ENCODE measurements at regions not wholly inside any gene's neighbourhood (a gene's known extent, or its start where the extent isn't known, plus 50 kb on each side); places are given as distances from the start of the nearest gene placed in this dataset.

GRCh38 chr4:45693746-45694145 lies 430.1 kb downstream of the GABRG1 start:
- Histone ChIP-seq H3K36me3 (no peaks in the 10 kb centered on the region), H3K27me3 (no peaks in the 10 kb centered on the region), H3K27ac (no peak overlapping the region), H3K4me3 (no peak overlapping the region), H3K9me3 (no peaks in the 10 kb centered on the region), H3K4me1 (no peaks in the 10 kb centered on the region)
- no peak for TF ChIP-seq POLR2A (IDR thresholded peaks at IDR 0.05)
- TF ChIP-seq, protein P1, sequence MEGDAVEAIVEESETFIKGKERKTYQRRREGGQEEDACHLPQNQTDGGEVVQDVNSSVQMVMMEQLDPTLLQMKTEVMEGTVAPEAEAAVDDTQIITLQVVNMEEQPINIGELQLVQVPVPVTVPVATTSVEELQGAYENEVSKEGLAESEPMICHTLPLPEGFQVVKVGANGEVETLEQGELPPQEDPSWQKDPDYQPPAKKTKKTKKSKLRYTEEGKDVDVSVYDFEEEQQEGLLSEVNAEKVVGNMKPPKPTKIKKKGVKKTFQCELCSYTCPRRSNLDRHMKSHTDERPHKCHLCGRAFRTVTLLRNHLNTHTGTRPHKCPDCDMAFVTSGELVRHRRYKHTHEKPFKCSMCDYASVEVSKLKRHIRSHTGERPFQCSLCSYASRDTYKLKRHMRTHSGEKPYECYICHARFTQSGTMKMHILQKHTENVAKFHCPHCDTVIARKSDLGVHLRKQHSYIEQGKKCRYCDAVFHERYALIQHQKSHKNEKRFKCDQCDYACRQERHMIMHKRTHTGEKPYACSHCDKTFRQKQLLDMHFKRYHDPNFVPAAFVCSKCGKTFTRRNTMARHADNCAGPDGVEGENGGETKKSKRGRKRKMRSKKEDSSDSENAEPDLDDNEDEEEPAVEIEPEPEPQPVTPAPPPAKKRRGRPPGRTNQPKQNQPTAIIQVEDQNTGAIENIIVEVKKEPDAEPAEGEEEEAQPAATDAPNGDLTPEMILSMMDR (IDR thresholded peaks at IDR 0.05): no peak
- DNase-seq: no peak

GRCh38 chr4:45692131-45692735 lies 431.6 kb downstream of the GABRG1 start:
- no peak overlapping the region for H3K27ac ChIP-seq
- no peak for DNase-seq
- no peaks in the 10 kb centered on the region for H3K36me3 ChIP-seq
- H3K9me3 ChIP-seq: no peaks in the 10 kb centered on the region
- H3K4me1 ChIP-seq: no peaks in the 10 kb centered on the region
- TF ChIP-seq POLR2A (IDR thresholded peaks at IDR 0.05): no peak
- TF ChIP-seq, protein P1 (IDR thresholded peaks at IDR 0.05): peak in 1 of 6 experiments; percentile 14
- H3K27me3 ChIP-seq: no peaks in the 10 kb centered on the region
- H3K4me3 ChIP-seq: no peak overlapping the region

DNA sequence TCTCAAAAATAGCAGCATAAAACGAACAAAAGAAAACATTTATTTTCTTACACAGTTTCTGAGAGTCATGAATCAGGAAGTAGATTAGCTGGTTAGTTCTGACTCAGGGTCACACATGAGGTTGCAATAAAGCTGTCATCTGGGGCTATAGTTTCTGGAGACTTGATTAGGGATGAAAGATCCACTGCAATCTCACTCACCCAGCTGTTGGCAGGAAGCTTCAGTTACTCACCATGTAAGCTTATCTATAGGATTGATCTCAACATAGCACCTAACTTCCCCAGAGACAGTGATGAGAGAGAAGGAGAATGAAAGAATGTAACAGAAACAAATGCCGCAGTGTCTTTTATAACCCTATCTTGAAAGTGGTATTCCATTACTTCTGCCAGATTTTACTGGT lies 435.5 kb downstream of the GABRG1 start:
- no peak overlapping the region for H3K4me3 ChIP-seq
- no peaks in the 10 kb centered on the region for H3K4me1 ChIP-seq
- H3K9me3 ChIP-seq: no peaks in the 10 kb centered on the region
- H3K27me3 ChIP-seq: no peaks in the 10 kb centered on the region
- DNase-seq: no peak
- no peak overlapping the region for H3K27ac ChIP-seq
- H3K36me3 ChIP-seq: no peaks in the 10 kb centered on the region
- TF ChIP-seq, protein P1 (IDR thresholded peaks at IDR 0.05): no peak
- no peak for TF ChIP-seq POLR2A (IDR thresholded peaks at IDR 0.05)

DNA sequence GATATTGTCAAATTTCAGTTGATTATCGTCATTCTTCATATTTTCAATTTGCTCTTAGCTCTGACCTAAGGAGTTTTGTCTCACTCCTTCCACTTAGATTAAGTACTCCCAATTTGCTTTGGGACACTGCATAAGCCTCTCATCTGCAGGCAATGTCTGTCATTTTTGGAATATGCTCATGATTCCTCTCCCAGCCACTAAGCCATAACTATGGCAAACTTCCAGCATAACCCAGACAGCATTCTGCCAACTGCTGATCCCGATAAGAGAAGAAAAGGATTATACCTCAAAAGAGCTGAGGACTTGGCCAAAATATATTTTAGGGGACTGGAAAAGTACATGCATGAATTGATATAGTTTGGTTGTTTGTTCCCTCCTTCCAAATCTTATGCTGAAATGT lies 444.4 kb downstream of the GABRG1 start:
- Histone ChIP-seq H3K36me3 (no peaks in the 10 kb centered on the region), H3K4me3 (no peak overlapping the region), H3K27me3 (no peaks in the 10 kb centered on the region), H3K9me3 (no peaks in the 10 kb centered on the region), H3K4me1 (no peaks in the 10 kb centered on the region), H3K27ac (no peak overlapping the region)
- TF ChIP-seq POLR2A (IDR thresholded peaks at IDR 0.05): no peak
- TF ChIP-seq, protein P1 (IDR thresholded peaks at IDR 0.05): no peak
- no peak for DNase-seq

- no peak for DNase-seq
- TF ChIP-seq, protein P1 (IDR thresholded peaks at IDR 0.05): no peak
- H3K36me3 ChIP-seq: no peaks in the 10 kb centered on the region
- H3K9me3 ChIP-seq: no peaks in the 10 kb centered on the region
- H3K27me3 ChIP-seq: no peaks in the 10 kb centered on the region
- H3K4me3 ChIP-seq: no peak overlapping the region
- no peaks in the 10 kb centered on the region for H3K4me1 ChIP-seq
- no peak overlapping the region for H3K27ac ChIP-seq
These were observed 455.7 kb downstream of the GABRG1 start for GRCh38 chr4:45668128-45668527.

DNA sequence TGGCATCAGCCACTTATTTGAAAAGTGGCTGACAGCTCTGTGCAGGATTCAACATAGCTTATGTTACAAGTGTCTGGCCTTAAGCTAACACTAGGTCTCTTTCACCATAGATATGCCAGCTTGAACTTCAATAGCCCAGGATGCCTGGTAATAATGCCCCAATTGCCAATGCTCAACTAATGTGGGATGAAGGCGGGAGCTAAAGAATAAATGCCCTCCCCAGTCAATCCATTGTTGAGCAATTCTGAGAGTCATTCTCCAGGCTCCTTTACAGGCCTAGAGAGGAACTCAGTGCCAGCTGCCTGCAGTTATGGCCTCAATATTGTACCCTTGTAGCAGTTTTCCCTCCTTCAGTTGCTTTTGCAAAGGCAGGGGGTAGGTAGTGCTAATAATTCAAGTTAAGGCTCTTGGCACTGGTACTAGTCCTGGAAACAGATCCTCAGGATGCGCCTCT lies 460.2 kb downstream of the GABRG1 start:
- H3K27ac ChIP-seq: no peak overlapping the region
- no peak overlapping the region for H3K4me3 ChIP-seq
- H3K27me3 ChIP-seq: no peaks in the 10 kb centered on the region
- no peaks in the 10 kb centered on the region for H3K9me3 ChIP-seq
- no peaks in the 10 kb centered on the region for H3K4me1 ChIP-seq
- DNase-seq: no peak
- H3K36me3 ChIP-seq: no peaks in the 10 kb centered on the region
- no peak for TF ChIP-seq POLR2A (IDR thresholded peaks at IDR 0.05)
- TF ChIP-seq, protein P1 (IDR thresholded peaks at IDR 0.05): no peak

Data from Peyer's patch (tissue), 4 donors.